ENCODE measurements at regions not wholly inside any gene's neighbourhood (a gene's known extent, or its start where the extent isn't known, plus 50 kb on each side); places are given as distances from the start of the nearest gene placed in this dataset.

DNA sequence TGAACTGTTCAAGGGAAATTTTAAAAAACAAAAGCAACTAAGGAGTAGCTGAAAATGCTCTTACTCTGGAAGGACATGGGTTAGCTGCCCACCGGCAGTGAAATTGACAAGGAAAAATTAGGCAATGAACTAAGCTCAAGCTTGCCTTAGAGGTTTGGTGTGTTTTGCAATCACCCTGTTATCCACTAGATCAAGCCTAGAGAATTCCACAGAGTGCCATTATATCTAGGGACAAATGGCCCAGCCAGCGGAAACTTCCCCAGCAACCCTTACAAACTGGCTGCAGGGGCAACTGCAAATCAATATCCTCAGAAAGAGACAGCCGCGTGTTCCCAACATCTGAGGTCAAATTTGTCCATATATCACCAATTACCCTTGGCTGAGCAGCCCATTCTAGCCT, 258.2 kb downstream of the SP3 start:
- TF ChIP-seq, protein P1, sequence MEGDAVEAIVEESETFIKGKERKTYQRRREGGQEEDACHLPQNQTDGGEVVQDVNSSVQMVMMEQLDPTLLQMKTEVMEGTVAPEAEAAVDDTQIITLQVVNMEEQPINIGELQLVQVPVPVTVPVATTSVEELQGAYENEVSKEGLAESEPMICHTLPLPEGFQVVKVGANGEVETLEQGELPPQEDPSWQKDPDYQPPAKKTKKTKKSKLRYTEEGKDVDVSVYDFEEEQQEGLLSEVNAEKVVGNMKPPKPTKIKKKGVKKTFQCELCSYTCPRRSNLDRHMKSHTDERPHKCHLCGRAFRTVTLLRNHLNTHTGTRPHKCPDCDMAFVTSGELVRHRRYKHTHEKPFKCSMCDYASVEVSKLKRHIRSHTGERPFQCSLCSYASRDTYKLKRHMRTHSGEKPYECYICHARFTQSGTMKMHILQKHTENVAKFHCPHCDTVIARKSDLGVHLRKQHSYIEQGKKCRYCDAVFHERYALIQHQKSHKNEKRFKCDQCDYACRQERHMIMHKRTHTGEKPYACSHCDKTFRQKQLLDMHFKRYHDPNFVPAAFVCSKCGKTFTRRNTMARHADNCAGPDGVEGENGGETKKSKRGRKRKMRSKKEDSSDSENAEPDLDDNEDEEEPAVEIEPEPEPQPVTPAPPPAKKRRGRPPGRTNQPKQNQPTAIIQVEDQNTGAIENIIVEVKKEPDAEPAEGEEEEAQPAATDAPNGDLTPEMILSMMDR (IDR thresholded peaks at IDR 0.05; ENCODE audit: insufficient read depth, missing control alignments) = no peak
- no peak for DNase-seq (ENCODE audit: insufficient read length, low spot score)
- no peak for FAIRE-seq

DNA sequence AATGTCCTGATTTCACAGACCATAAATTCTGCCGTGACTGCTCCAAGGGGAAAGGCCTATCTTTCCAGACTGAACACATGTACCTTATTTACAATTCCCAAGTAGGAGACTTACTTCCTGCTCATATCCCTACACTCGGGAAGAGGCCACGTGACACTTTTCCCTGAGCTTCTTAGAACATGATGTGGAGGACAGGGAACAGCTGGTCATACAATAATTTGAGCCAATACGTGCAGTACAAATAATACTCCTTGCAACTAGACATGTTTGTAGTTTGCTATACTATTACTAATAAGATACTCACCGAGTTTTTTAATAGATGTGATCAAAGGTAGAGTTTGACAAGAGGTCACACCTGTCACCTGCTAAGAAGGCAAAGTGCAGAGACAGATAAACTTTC, 256.4 kb downstream of the SP3 start:
- no peak for FAIRE-seq
- DNase-seq (ENCODE audit: insufficient read length, low spot score) = no peak
- TF ChIP-seq, protein P1 (IDR thresholded peaks at IDR 0.05; ENCODE audit: insufficient read depth, missing control alignments) = no peak

DNA sequence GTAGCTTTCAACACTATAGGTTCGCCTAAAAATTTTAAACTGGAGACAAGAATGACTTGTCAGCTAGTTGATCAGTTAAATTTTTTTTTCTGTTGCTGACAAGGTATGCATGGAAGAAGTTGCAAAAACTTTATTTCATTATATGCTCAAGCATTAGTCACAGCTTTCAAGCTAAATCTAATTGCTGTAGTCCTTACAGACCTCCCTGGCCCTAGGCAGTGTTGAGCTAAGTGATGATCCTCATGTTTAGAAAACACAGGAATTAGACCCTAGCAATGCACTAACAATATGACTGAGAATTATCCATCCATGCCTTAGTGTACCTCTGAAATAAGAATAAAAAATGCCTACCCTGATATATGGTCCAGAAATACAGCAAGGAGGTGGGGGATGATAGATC, 253.4 kb downstream of the SP3 start:
- TF ChIP-seq, protein P1 (IDR thresholded peaks at IDR 0.05; ENCODE audit: insufficient read depth, missing control alignments) = no peak
- FAIRE-seq (no peak), DNase-seq (ENCODE audit: insufficient read length, low spot score) (no peak)

DNA sequence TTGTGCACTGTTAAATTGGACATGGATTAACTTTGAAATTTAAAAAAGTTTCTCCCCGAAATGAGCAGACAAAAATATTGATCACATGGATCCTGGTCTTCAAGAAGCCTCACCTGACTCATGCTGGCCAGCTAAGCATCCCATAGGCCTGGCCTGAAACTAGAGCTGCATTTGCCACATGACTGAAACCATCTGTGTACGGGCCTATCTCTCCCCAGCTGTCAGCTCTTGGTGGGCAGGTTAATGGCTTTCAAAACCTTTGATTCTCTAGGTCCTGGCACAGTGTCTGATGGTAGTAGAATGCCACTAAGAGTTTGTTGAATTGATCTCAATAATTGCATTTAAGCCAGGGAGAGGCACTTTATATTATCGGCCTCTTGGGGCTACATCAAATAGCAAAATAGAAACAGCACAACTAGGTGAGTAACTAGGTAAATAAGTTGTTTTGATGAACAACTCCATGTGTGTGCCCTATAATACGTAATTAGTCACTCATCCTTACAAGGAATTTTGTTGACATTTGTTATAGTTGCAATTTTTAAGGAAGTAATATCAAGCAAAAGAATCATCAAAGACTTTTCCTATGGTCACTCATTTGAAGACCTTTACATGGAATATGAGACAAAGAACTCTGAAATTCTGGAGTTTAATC, 251.1 kb downstream of the SP3 start:
- no peak for DNase-seq (ENCODE audit: insufficient read length, low spot score)
- TF ChIP-seq, protein P1 (IDR thresholded peaks at IDR 0.05; ENCODE audit: insufficient read depth, missing control alignments) = no peak
- no peak for FAIRE-seq

DNA sequence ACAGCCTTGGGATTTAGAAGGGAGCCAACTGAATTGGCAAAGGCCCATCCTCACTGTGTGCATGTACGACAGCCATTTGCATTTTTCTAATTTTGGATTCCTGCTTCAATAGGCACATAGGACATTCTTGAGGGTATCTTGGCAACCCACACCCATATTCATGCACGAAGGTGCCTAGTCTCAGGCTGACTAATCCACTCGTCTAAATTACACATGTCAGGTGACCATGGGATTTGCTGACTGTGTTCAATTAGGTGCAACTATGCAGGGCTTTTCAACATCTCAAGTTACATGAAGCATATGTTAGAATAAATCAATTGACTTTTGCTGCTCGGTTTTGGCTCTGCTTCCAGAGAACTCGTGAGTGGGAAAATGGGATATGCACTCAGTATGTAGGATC, 249.7 kb downstream of the SP3 start:
- FAIRE-seq (no peak), DNase-seq (ENCODE audit: insufficient read length, low spot score) (no peak)
- TF ChIP-seq, protein P1 (IDR thresholded peaks at IDR 0.05; ENCODE audit: insufficient read depth, missing control alignments) = no peak

DNA sequence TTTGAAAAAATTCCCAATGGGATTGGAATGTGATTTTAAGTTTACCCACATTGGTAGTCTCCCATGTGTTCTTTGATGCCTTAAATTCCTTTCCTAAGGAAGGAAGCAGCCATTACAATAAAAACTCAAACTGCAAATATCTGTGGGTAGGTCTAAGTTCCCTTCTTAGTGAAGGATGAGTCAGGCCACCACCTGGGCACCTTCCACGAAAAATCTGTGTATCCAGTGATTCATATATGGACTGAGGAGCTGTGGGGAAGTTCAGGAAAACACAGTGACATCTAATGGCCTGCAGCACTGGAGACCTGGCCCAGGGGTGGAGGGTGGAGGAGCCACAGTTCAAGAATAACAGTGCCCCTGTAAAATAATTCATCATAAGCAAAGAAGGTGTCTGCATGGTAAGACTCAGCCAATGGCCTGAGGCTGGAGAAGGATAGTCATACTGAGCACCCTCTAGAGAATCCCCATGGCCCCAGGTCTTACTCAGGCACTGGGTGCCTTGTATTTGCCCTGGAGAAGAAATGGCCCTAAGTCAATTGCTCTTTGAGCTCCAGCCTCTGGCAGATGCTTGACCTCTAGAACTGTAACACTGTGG, 248.6 kb downstream of the SP3 start:
- FAIRE-seq (no peak), DNase-seq (ENCODE audit: insufficient read length, low spot score) (no peak)
- TF ChIP-seq, protein P1 (IDR thresholded peaks at IDR 0.05; ENCODE audit: insufficient read depth, missing control alignments) = no peak

DNA sequence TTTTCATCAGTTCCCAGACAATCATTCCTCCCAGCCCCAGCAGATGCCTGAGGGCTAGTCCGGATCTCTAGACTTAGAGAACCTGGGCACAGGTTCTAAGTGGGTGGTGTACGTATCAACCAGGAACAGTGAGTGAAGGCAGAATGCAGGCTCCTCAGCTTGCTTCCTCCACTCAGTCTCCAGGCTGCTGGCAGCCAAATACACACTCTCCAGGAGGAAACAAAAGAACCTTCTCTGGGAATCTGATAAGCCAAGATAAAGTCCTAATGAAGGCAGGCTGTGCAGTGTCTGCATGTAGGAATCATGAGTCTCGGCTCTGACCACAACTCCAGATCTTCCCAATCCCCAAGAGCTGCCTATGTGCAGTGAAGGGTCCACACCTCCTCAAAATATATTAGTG, 245.7 kb downstream of the SP3 start:
- DNase-seq (ENCODE audit: insufficient read length, low spot score) (no peak), FAIRE-seq (no peak)
- TF ChIP-seq, protein P1 (IDR thresholded peaks at IDR 0.05; ENCODE audit: insufficient read depth, missing control alignments) = no peak
